ENCODE measurements at regions not wholly inside any gene's neighbourhood (a gene's known extent, or its start where the extent isn't known, plus 50 kb on each side); places are given as distances from the start of the nearest gene placed in this dataset.

- TF ChIP-seq EP300 (IDR thresholded peaks at IDR 0.05) (no peak), POLR2A (IDR thresholded peaks at IDR 0.05) (no peak), CTCF (IDR thresholded peaks at IDR 0.05) (no peak)
Measured at GRCh38 chr2:120642646-120643045, 93.0 kb upstream of the GLI2 start.

Data from gastroesophageal sphincter (tissue), 3 donors.